T-helper 1 cell treated with Interleukin-12 subunit alpha and Interleukin-12 subunit beta and Interleukin-4 antibody, amounts not matched to agents 30 ng/mL and 1 ng/mL, for 36 hours (primary cell): ENCODE measurements at regions not wholly inside any gene's neighbourhood (a gene's known extent, or its start where the extent isn't known, plus 50 kb on each side); places are given as distances from the start of the nearest gene placed in this dataset.
"Not testable (repeated sequence)": the region's sequence is repeated elsewhere in the genome, so short reads cannot be mapped to it uniquely, and the experiment has no call there.

ENCODE experiments used
- intact Hi-C: fragments of 100-400 bp; cut with micrococcal nuclease; formaldehyde crosslinking; loops from one replicate; pipeline ENCODE4 v1.15.1; 2024

DNA sequence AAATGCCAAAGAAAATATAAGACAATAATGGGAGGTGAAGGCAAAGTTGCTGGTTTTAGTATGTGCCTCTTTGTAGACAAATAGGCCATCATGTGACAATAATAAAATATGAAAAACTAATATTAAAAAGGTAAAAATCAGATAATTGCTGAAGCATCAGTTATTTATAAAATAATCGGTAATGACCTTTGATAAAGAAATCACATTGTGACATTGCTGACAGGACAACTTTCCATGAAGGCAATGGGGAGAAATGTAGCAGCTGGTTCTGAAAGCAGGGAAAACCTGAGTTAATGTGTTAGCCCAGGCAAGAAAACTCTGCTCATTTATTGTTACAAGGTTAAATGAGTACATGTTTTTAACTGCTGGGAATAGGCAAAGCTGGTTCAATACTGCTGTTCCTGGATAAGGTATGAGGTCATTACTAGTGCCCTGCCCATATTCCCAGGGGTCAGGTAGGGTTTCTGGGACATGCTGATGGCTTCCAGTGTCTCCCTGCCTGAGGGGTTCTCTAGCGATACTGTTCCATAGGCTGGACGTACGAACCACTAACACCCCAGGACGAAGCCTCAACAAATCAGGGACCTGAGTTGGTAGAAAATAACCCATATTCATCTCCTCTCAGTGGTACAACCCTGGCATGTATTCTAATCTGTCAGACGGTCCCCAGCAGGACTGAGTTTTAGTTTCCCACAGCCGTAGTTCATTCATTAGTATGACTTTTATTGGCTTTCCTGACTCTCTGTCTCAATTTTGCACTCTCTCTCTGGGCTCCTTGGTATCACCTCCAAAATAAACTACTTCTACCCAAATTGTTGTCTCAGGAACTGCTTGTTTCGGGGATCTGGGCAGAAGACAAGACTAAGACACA lies 355.9 kb downstream of the TXNL1 start:
- intact Hi-C loops: no loop called here

DNA sequence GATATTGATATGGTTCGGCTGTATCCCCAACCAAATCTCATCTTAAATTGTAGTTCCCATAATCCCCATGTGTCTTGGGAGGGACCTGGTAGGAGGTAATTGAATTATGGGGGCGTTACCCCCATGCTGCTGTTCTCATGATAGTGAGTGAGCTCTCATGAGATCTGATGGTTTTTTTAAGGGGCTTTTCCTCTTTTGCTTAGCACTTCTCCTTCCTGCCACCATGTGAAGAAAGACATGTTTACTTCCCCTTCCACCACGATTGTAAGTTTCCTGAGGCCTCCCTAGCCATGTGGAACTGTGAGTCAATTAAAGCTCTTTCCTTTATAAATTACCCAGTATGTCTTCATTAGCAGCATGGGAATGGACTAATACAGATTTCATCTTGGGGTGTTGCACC lies 358.6 kb downstream of the TXNL1 start:
- intact Hi-C loops: not testable (repeated sequence)

GRCh38 chr18:56278421-56279003 lies 359.9 kb downstream of the TXNL1 start:
- intact Hi-C loops: no loop called here

DNA sequence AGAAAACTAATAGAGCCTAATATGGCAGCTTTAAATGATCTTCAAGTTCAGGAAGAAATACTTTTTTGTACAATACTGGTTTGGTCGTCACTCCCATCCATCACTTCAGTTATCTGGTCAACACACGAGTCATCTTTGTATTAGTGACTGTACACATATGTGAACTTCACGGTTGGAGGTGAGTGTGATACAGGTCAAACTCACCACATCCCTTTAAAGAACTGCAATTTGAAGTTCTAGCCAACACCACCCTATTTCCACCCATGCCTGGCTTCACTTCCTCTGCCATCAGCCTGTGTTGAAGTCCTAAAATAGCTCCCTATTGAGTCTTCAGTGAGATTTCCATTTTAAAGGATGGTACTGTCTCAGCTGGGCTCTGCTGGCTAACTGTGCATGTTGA lies 361.9 kb downstream of the TXNL1 start:
- intact Hi-C loops: no loop called here

- intact Hi-C loops: no loop called here
Observed at GRCh38 chr18:56273541-56274219, 364.7 kb downstream of the TXNL1 start.

- intact Hi-C loops: no loop called here
Observed at GRCh38 chr18:56270671-56271250, 367.6 kb downstream of the TXNL1 start.

GRCh38 chr18:56269958-56270357 lies 368.4 kb downstream of the TXNL1 start:
- intact Hi-C loops: no loop called here

DNA sequence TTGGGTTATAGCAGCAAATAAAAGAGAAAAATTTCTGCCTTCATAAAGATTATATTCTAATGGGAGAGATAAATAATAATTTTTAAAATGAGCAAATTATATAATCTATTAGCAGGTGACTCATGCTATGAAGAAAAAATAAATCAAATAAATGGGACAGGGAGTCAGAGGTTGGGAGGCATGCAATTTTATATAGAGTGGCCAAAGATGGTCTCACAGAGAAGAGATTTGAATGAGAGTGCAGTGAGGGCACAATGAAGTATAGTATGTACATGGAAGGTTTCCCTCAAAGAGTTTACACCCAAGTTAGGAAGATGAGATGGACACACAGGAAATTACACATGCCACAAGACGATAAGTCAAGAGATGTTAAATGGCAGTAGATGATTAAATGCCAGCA lies 369.4 kb downstream of the TXNL1 start:
- intact Hi-C loops: no loop called here

GRCh38 chr18:56267334-56267733 lies 371.1 kb downstream of the TXNL1 start:
- intact Hi-C loops: no loop called here

DNA sequence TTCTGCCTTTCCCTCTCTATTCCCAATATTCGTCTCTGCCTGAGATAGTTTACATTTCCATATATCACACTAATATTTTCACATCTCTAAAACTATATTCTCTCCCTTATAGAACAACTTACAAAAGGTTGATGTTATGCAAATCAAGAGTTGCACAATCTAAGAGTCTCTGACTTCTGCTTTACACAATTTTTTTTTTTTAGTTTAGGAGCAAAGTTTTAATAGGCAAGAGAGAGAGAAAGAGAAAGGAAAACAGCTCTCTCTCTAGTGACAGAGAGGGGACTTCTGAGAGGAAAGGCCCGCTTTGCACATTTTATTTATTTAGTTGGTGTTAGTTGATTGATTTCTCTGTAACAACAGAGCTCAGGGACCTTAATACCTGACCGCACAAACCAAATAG lies 380.2 kb downstream of the TXNL1 start:
- intact Hi-C loops: no loop called here

- intact Hi-C loops: no loop called here
Observed at GRCh38 chr18:56257205-56257604, 381.2 kb downstream of the TXNL1 start.

- intact Hi-C loops: no loop called here
Observed at GRCh38 chr18:56256659-56257058, 381.7 kb downstream of the TXNL1 start.

- intact Hi-C loops: no loop called here
Observed at GRCh38 chr18:56255381-56255780, 383.0 kb downstream of the TXNL1 start.

DNA sequence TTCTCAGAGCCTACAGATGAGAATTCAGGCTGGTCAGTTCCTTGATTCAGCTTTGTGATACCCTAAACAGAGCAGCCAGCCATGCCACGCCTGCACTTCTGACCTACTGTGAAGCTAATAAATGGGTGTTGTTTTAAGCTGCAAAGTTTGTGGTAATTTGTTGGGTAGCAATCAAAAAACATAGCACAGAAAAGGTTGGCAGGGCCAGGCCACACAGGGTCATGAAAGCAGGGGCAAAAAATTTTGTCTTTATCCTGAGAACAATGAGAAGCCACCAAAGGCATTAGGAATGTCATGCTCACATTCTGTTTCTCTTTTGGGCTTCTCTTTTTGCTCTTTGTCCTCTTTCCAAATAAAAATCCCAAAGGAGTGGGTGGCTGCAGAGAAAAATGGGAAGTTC lies 385.9 kb downstream of the TXNL1 start:
- intact Hi-C loops: no loop called here

- intact Hi-C loops: no loop called here
Observed at GRCh38 chr18:56248610-56249235, 389.7 kb downstream of the TXNL1 start.

- intact Hi-C loops: no loop called here
Observed at GRCh38 chr18:56246916-56247315, 391.5 kb downstream of the TXNL1 start.

- intact Hi-C loops: no loop called here
Observed at GRCh38 chr18:56245866-56246580, 392.4 kb downstream of the TXNL1 start.

- intact Hi-C loops: no loop called here
Observed at GRCh38 chr18:56240405-56240804, 398.0 kb downstream of the TXNL1 start.

DNA sequence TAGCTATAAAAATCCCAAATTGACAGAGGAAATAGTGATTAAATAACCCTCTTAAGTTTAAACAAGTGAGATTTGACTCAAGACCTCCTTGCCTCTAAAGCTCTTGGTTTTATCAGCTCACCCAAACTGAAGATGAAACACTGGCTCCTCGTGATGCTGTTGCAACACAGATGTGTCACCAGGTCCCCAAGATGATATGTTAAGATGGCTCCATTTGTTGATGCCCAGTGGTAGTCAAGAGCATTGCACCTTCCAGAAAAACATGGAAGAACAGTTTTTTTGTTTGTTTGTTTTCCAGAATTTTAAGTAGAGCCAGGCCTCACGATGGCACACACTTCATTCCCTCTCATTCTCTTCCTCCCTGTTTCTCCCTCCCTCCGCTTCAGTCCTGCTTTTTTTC lies 399.8 kb downstream of the TXNL1 start:
- intact Hi-C loops: no loop called here

DNA sequence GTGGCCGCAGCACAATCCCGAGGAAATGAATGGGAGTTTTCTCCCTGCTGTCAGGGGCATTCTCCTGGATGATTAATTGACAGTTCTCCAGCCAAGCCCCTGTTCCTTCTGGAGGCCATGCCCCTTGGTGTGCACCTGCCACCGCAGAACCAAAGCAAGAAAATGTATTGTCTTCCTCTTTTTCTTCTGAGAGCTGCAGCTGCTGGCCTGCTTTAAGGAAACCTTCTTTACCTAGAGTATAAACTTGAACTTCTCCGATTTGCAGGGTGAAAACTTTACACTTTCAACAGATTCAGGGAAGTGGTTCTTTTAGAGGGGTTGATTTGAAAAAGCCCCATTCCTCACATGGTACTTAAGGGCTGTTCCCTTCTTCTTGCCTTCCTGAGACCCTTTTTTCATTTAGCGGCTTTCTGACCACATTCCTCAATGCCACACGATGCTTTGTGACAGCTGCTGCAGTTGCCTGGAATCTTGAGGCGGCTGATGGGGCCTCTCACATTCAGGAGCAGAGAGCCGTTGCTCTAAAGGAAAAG lies 402.8 kb downstream of the TXNL1 start:
- intact Hi-C loops: no loop called here

DNA sequence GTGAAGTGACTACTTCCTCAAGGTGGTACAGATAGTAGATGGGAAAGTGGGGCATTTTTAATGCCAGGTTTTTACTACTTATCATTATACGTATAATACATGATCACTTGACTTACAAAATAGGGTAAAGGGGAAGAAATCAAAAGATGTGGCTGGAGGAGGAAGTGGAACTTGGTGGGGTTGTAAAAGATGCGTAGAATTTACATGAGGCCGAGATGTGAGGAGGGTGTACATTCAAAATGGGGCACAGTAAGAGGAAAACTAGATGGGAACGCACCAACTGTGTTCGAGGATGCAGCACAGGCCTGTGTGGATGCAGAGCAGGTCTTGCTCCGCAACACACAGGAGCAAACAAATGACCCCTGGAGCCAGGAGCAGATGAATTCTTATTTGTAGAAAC lies 403.3 kb downstream of the TXNL1 start:
- intact Hi-C loops: no loop called here
